ENCODE measurements at regions not wholly inside any gene's neighbourhood (a gene's known extent, or its start where the extent isn't known, plus 50 kb on each side); places are given as distances from the start of the nearest gene placed in this dataset.

GRCh38 chr9:75734802-75735201 lies 155.7 kb upstream of the PCSK5 start:
- BruUV-seq (replicated peaks), result no TSS peak
- POLR2A ChIA-PET (ENCODE audit: unreplicated experiment), result no interaction called here
- intact Hi-C loops (cut with micrococcal nuclease; ENCODE audit: unreplicated experiment), result no loop called here

GRCh38 chr9:75739884-75740611 lies 150.4 kb upstream of the PCSK5 start:
- H3K36me3 ChIP-seq (ENCODE audit: low read depth), result no peaks in the 10 kb centered on the region
- no peak overlapping the region for H2AFZ ChIP-seq
- no peak for DNase-seq
- intact Hi-C loops (cut with micrococcal nuclease; ENCODE audit: unreplicated experiment), result no loop called here
- no peak for TF ChIP-seq EZH2 (IDR thresholded peaks at IDR 0.05; ENCODE audit: low read depth)
- no peak for TF ChIP-seq CTCF (conservative IDR thresholded peaks at IDR 0.05)
- no TSS peak for BruUV-seq (replicated peaks)
- H3K4me1 ChIP-seq (replicated peaks; ENCODE audit: insufficient read depth), result no peaks in the 10 kb centered on the region
- H3K4me3 ChIP-seq, result no peak overlapping the region
- no peaks in the 10 kb centered on the region for H3K27me3 ChIP-seq (ENCODE audit: insufficient read depth, low read depth)
- H3K79me2 ChIP-seq (ENCODE audit: low read depth), result no peaks in the 10 kb centered on the region
- no peaks in the 10 kb centered on the region for H3F3A ChIP-seq (ENCODE audit: insufficient read depth, low read depth)
- H4K20me1 ChIP-seq (ENCODE audit: insufficient read depth), result no peaks in the 10 kb centered on the region
- no peak overlapping the region for H3K27ac ChIP-seq
- no peaks in the 10 kb centered on the region for H3K9me2 ChIP-seq (ENCODE audit: insufficient read depth)
- ChIA-PET POLR2A (ENCODE audit: unreplicated experiment) (no interaction called here), CTCF (no interaction called here)
- no peaks in the 10 kb centered on the region for H3K9me3 ChIP-seq (ENCODE audit: insufficient read depth, low read depth)
- no peak overlapping the region for H3K4me2 ChIP-seq

More at GRCh38 chr9:75734802-75735201, 155.7 kb upstream of the PCSK5 start:
- no peaks in the 10 kb centered on the region for H3K79me2 ChIP-seq (ENCODE audit: low read depth)
- H3K9me2 ChIP-seq (ENCODE audit: insufficient read depth), result no peaks in the 10 kb centered on the region
- no peaks in the 10 kb centered on the region for H3K4me1 ChIP-seq (replicated peaks; ENCODE audit: insufficient read depth)
- H4K20me1 ChIP-seq (ENCODE audit: insufficient read depth), result no peaks in the 10 kb centered on the region
- TF ChIP-seq CTCF (conservative IDR thresholded peaks at IDR 0.05) (no peak), EZH2 (IDR thresholded peaks at IDR 0.05; ENCODE audit: low read depth) (no peak)
- no peak overlapping the region for H3K27ac ChIP-seq
- H3K27me3 ChIP-seq (ENCODE audit: insufficient read depth, low read depth), result no peaks in the 10 kb centered on the region
- no peak overlapping the region for H3K4me3 ChIP-seq
- CTCF ChIA-PET, result no interaction called here
- H3K4me2 ChIP-seq, result no peak overlapping the region
- H3F3A ChIP-seq (ENCODE audit: insufficient read depth, low read depth), result no peaks in the 10 kb centered on the region
- H3K9me3 ChIP-seq (ENCODE audit: insufficient read depth, low read depth), result no peaks in the 10 kb centered on the region
- no peak overlapping the region for H2AFZ ChIP-seq
- no peaks in the 10 kb centered on the region for H3K36me3 ChIP-seq (ENCODE audit: low read depth)
- DNase-seq, result no peak

GRCh38 chr9:75743855-75744254 lies 146.6 kb upstream of the PCSK5 start:
- POLR2A ChIA-PET (ENCODE audit: unreplicated experiment), result no interaction called here
- intact Hi-C loops (cut with micrococcal nuclease; ENCODE audit: unreplicated experiment), result no loop called here
- H3K4me3 ChIP-seq, result no peak overlapping the region

More at GRCh38 chr9:75743855-75744254, 146.6 kb upstream of the PCSK5 start:
- DNase-seq, result no peak
- CTCF ChIA-PET, result no interaction called here
- Histone ChIP-seq H3F3A (ENCODE audit: insufficient read depth, low read depth) (no peaks in the 10 kb centered on the region), H3K79me2 (ENCODE audit: low read depth) (no peaks in the 10 kb centered on the region), H2AFZ (no peak overlapping the region), H3K36me3 (ENCODE audit: low read depth) (no peaks in the 10 kb centered on the region), H3K9me3 (ENCODE audit: insufficient read depth, low read depth) (no peaks in the 10 kb centered on the region), H3K4me2 (no peak overlapping the region), H3K9me2 (ENCODE audit: insufficient read depth) (no peaks in the 10 kb centered on the region), H3K27me3 (ENCODE audit: insufficient read depth, low read depth) (no peaks in the 10 kb centered on the region), H3K4me1 (replicated peaks; ENCODE audit: insufficient read depth) (no peaks in the 10 kb centered on the region), H4K20me1 (ENCODE audit: insufficient read depth) (no peaks in the 10 kb centered on the region), H3K27ac (no peak overlapping the region)
- no peak for TF ChIP-seq EZH2 (IDR thresholded peaks at IDR 0.05; ENCODE audit: low read depth)
- no peak for TF ChIP-seq CTCF (conservative IDR thresholded peaks at IDR 0.05)
- BruUV-seq (replicated peaks), result no TSS peak
